Astrocyte of the spinal cord (primary cell): ENCODE measurements at regions not wholly inside any gene's neighbourhood (a gene's known extent, or its start where the extent isn't known, plus 50 kb on each side); places are given as distances from the start of the nearest gene placed in this dataset.

ENCODE experiments used
- DNase-seq: peaks from one replicate; pipeline ENCODE4 v3.0.0; 2011; ENCODE audit warnings: low read depth, low spot score
- H3K4me3 ChIP-seq: 2 replicates; pipeline ENCODE4 v1.5.1; 2011; ENCODE audit warnings: low read depth, mild to moderate bottlenecking, low read length, moderate library complexity
- in situ Hi-C: cut with HindIII; loops from 2 replicates; pipeline ENCODE4 v1.10.0; 2017; ENCODE audit warnings: low sequenced_read_pairs
- TF ChIP-seq, protein P1 (sequence below): IDR thresholded peaks from 2 replicates; pipeline ENCODE4 v1.5.1; 2012; ENCODE audit warnings: low read depth, mild to moderate bottlenecking, low read length, inconsistent platforms

DNA sequence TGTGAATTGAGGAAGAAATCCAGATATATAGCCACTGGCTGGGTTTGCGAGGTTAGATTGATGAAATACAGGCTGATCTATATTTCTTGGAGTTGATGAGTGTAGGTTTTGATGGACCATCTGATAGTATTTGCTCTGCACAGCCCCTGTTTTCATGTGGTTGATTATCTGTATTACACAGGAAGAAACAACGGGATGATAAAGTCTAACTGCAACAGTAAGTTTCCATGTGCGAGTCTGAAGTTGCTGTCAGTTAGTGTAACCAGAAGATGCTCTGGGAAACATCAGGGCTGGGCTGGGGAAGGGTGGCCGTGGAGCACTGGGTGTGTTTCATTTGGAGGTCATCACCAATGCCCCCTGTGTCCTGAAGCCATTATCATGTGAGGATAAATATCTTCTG, 148.4 kb upstream of the SFRP2 start:
- H3K4me3 ChIP-seq: no peak overlapping the region
- TF ChIP-seq, protein P1, sequence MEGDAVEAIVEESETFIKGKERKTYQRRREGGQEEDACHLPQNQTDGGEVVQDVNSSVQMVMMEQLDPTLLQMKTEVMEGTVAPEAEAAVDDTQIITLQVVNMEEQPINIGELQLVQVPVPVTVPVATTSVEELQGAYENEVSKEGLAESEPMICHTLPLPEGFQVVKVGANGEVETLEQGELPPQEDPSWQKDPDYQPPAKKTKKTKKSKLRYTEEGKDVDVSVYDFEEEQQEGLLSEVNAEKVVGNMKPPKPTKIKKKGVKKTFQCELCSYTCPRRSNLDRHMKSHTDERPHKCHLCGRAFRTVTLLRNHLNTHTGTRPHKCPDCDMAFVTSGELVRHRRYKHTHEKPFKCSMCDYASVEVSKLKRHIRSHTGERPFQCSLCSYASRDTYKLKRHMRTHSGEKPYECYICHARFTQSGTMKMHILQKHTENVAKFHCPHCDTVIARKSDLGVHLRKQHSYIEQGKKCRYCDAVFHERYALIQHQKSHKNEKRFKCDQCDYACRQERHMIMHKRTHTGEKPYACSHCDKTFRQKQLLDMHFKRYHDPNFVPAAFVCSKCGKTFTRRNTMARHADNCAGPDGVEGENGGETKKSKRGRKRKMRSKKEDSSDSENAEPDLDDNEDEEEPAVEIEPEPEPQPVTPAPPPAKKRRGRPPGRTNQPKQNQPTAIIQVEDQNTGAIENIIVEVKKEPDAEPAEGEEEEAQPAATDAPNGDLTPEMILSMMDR: no peak
- DNase-seq: no peak
- in situ Hi-C loops: no loop called here

DNA sequence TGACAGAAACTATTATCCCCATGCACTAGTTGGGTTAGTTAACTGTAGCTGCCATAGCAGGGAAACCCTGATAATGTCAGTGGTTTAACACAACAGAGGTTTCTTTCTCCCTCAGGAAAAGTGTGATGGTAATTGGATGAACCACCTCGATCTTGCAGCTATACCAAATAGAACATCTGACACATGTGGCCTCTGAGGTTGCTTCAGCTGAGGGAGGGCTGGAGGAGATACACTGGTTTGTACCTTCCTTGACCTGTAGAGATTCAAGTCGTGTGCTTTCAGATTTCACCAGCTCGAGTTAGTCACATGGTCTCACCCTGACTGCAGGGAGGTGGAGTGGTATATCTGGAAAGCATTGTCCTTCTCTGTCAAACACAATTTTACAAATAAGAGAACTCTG, 147.2 kb upstream of the SFRP2 start:
- in situ Hi-C loops: no loop called here

DNA sequence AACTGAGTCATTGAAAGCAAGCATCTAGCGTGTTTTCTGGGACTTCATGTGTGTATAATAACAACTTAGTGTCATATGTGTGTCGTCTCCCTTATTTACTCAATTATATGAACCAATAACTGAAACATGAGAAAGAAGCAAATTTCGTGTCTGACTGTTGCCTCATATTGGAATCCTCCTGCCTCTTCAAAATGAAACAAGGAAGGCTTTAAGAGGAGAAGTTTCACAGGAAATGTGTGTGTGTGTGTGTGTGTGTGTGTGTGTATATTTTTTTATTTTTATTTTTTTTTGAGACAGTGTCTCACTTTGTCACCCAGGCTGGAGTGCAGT, 145.8 kb upstream of the SFRP2 start:
- in situ Hi-C loops: no loop called here
- no peak overlapping the region for H3K4me3 ChIP-seq
- TF ChIP-seq, protein P1: no peak
- no peak for DNase-seq

More for the DNA sequence above, 147.2 kb upstream of the SFRP2 start:
- no peak overlapping the region for H3K4me3 ChIP-seq
- TF ChIP-seq, protein P1: no peak
- DNase-seq: no peak

DNA sequence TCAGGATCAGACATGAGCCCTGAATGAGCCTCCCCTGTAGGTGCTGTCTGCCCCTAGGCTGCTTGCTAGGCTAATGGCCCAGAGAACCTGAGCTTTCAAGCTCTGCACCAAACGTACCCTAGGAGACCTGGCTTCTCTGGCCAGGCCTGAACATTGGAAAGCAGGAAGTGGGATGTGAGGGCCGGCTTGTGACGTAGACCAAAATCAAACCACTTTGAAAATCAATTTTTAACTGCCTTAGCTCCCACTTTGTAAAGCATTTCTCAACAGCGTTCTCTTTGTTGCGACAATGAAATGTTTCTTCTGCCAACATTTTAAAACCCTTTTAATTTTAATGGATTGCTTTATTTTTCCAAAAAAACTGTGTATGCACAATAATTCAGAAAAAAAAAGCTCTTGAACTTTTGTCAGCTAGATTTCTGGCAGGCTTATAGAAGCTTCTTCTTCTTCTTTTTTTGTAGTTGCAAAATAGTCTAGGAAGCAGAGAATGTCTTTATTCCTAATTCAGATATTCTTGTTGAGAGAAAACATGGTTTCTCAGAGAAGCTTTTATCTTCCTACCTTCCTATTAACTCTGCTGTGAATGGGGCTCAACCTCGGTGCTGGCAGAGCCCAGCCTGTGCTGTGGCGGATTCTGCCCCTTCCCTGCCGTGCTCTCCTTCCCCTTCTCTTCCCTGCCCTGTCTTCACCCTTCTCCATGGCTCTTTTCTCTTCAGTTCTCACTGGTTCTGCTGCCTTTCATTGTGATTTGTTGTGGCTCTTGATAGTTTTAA, 145.2 kb upstream of the SFRP2 start:
- no peak overlapping the region for H3K4me3 ChIP-seq
- no peak for DNase-seq
- TF ChIP-seq, protein P1: no peak
- in situ Hi-C loops: no loop called here

DNA sequence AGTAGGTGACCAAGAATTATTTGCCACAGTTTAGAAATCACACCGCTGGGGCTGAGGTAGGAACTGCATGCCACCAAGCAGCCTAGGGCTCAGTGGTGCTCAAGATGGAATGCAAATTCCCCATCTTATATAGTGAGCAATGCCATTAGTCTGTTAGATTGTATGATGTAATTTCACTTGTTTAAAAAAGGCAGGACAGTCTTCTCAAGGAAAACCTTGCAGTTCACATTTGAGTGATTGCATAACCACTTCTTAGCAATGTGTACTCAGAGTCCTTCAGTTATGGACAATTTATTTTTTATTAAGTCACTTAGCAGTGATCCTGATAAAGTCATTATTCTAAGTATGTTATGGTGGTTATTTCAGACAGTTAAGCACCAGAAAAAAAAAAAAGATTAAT, 142.9 kb upstream of the SFRP2 start:
- in situ Hi-C loops: no loop called here
- TF ChIP-seq, protein P1: no peak
- no peak overlapping the region for H3K4me3 ChIP-seq
- DNase-seq: no peak

DNA sequence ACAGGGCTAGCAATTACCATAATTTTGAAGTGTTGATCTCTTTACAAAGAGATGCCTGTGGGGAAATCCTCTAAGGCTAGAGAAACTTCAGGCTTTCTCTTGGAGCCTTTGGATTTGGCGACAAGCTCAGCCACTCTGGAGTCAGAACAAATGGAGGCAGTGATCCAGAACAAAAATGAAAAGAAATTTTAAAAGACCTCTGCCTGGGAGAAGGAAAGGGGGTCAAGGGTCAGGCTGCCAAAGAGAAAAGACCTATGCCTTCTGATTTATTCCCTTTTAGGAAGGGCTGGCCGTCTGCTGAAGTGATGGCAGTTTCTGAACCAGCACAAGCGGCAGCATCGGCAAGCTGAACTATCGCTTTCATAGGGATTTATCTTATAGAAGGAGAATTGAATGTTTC, 140.8 kb upstream of the SFRP2 start:
- DNase-seq: no peak
- no peak overlapping the region for H3K4me3 ChIP-seq
- TF ChIP-seq, protein P1: no peak
- in situ Hi-C loops: no loop called here
